ENCODE measurements at regions not wholly inside any gene's neighbourhood (a gene's known extent, or its start where the extent isn't known, plus 50 kb on each side); places are given as distances from the start of the nearest gene placed in this dataset.
"Not testable (repeated sequence)": the region's sequence is repeated elsewhere in the genome, so short reads cannot be mapped to it uniquely, and the experiment has no call there.

DNA sequence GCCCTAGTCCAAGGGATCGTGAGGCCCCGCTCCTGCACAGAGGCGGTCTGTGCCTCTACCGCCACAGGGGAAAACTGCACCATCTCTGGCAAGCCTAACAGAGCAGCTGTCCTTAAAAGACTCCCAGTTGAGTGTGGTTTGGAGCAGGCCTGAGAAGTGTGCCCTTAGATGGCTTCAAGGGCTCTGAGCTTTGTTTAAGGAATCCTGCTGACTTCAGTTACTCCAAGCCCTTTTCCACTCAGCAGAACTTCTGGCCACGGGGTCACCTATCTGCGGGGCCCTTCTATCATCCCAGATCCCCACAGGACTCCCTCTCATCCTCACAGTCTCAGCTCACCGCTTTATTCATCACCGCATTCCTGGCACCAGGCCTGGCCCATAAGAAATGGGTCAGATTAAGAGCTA lies 131.5 kb downstream of the CCDC74A start:
- H3K9me3 ChIP-seq (replicated peaks; ENCODE audit: insufficient read depth, low read length), result no peaks in the 10 kb centered on the region

GRCh38 chr2:131661101-131661782 lies 133.6 kb downstream of the CCDC74A start:
- not testable (repeated sequence) for H3K4me1 ChIP-seq (ENCODE audit: low read length); H2AFZ ChIP-seq (ENCODE audit: low read length); H3K79me2 ChIP-seq (ENCODE audit: low read length); H4K20me1 ChIP-seq (ENCODE audit: insufficient read depth, low read length); H3K9me3 ChIP-seq (replicated peaks; ENCODE audit: insufficient read depth, low read length); DNase-seq; H3K36me3 ChIP-seq (replicated peaks; ENCODE audit: insufficient read depth, low read length); H3K4me3 ChIP-seq (ENCODE audit: low read length); H3K4me2 ChIP-seq (ENCODE audit: low read depth, low read length); H3K9me2 ChIP-seq (replicated peaks; ENCODE audit: insufficient read depth, low read length); H3K27ac ChIP-seq (ENCODE audit: low read length); H3F3A ChIP-seq (ENCODE audit: insufficient read depth, low read length); H3K27me3 ChIP-seq (replicated peaks; ENCODE audit: insufficient read depth, low read length); H3K9ac ChIP-seq (ENCODE audit: low read length)

More for the DNA sequence above, 131.5 kb downstream of the CCDC74A start:
- Histone ChIP-seq H3K27ac (ENCODE audit: low read length) (no peak overlapping the region), H3K27me3 (replicated peaks; ENCODE audit: insufficient read depth, low read length) (no peaks in the 10 kb centered on the region), H3K9me2 (replicated peaks; ENCODE audit: insufficient read depth, low read length) (no peaks in the 10 kb centered on the region), H3K36me3 (replicated peaks; ENCODE audit: insufficient read depth, low read length) (no peaks in the 10 kb centered on the region), H3K79me2 (ENCODE audit: low read length) (no peaks in the 10 kb centered on the region), H3F3A (ENCODE audit: insufficient read depth, low read length) (no peaks in the 10 kb centered on the region), H3K4me3 (ENCODE audit: low read length) (no peak overlapping the region), H3K9ac (ENCODE audit: low read length) (no peak overlapping the region), H3K4me2 (ENCODE audit: low read depth, low read length) (no peak overlapping the region), H2AFZ (ENCODE audit: low read length) (no peak overlapping the region), H4K20me1 (ENCODE audit: insufficient read depth, low read length) (no peaks in the 10 kb centered on the region), H3K4me1 (ENCODE audit: low read length) (no peaks in the 10 kb centered on the region)
- TF ChIP-seq CTCF (IDR thresholded peaks at IDR 0.05; ENCODE audit: low read length) (no peak), EZH2 (optimal IDR thresholded peaks at IDR 0.05; ENCODE audit: low read depth, low read length) (no peak), EZH2phosphoT487 (IDR thresholded peaks at IDR 0.05; ENCODE audit: low read length) (no peak)
- DNase-seq, result no peak

- not testable (repeated sequence) for H3K9me2 ChIP-seq (replicated peaks; ENCODE audit: insufficient read depth, low read length); H3K9me3 ChIP-seq (replicated peaks; ENCODE audit: insufficient read depth, low read length); DNase-seq
Observed at GRCh38 chr2:131661884-131662535, 134.3 kb downstream of the CCDC74A start.

DNA sequence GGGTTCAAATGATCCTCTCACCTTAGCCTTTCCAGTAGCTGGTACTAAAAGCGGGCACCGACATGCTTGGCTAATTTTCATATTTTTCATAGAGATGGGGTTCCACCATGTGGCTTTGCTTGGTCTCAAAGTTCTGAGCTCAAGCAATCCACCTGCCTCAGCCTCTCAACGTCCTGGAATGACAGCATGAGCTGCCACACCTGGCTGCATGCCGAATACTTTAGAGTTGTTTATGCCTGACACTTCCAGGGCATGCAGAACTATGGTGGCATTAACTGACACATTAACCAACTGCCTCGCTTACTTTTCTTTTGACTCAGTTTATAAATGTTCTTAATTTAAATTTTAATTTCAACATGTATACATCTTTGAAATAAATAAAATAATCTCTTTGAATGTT lies 135.8 kb downstream of the CCDC74A start:
- not testable (repeated sequence) for H3K4me2 ChIP-seq (ENCODE audit: low read depth, low read length); H3F3A ChIP-seq (ENCODE audit: insufficient read depth, low read length); H3K9me2 ChIP-seq (replicated peaks; ENCODE audit: insufficient read depth, low read length); H3K27ac ChIP-seq (ENCODE audit: low read length); H3K27me3 ChIP-seq (replicated peaks; ENCODE audit: insufficient read depth, low read length); H3K79me2 ChIP-seq (ENCODE audit: low read length); H3K9ac ChIP-seq (ENCODE audit: low read length); DNase-seq; H4K20me1 ChIP-seq (ENCODE audit: insufficient read depth, low read length); H3K4me3 ChIP-seq (ENCODE audit: low read length); H3K4me1 ChIP-seq (ENCODE audit: low read length); H3K9me3 ChIP-seq (replicated peaks; ENCODE audit: insufficient read depth, low read length); H3K36me3 ChIP-seq (replicated peaks; ENCODE audit: insufficient read depth, low read length); H2AFZ ChIP-seq (ENCODE audit: low read length)

More at GRCh38 chr2:131661884-131662535, 134.3 kb downstream of the CCDC74A start:
- not testable (repeated sequence) for H3K27me3 ChIP-seq (replicated peaks; ENCODE audit: insufficient read depth, low read length); H3K9ac ChIP-seq (ENCODE audit: low read length); H3K36me3 ChIP-seq (replicated peaks; ENCODE audit: insufficient read depth, low read length); H3K79me2 ChIP-seq (ENCODE audit: low read length); H3K4me1 ChIP-seq (ENCODE audit: low read length); H2AFZ ChIP-seq (ENCODE audit: low read length); H3K4me3 ChIP-seq (ENCODE audit: low read length); H3K27ac ChIP-seq (ENCODE audit: low read length); H4K20me1 ChIP-seq (ENCODE audit: insufficient read depth, low read length); H3F3A ChIP-seq (ENCODE audit: insufficient read depth, low read length); H3K4me2 ChIP-seq (ENCODE audit: low read depth, low read length)

- H3K27me3 ChIP-seq (replicated peaks; ENCODE audit: insufficient read depth, low read length); H2AFZ ChIP-seq (ENCODE audit: low read length); DNase-seq; H3K4me3 ChIP-seq (ENCODE audit: low read length); H3K9ac ChIP-seq (ENCODE audit: low read length); H3K79me2 ChIP-seq (ENCODE audit: low read length); H3K4me1 ChIP-seq (ENCODE audit: low read length); H3K36me3 ChIP-seq (replicated peaks; ENCODE audit: insufficient read depth, low read length); H4K20me1 ChIP-seq (ENCODE audit: insufficient read depth, low read length); H3K27ac ChIP-seq (ENCODE audit: low read length); H3K4me2 ChIP-seq (ENCODE audit: low read depth, low read length); H3K9me3 ChIP-seq (replicated peaks; ENCODE audit: insufficient read depth, low read length); H3K9me2 ChIP-seq (replicated peaks; ENCODE audit: insufficient read depth, low read length); H3F3A ChIP-seq (ENCODE audit: insufficient read depth, low read length): not testable (repeated sequence)
Observed at GRCh38 chr2:131665716-131666115, 138.0 kb downstream of the CCDC74A start.

GRCh38 chr2:131668794-131669540 lies 141.3 kb downstream of the CCDC74A start:
- H3K9ac ChIP-seq (ENCODE audit: low read length); H3K9me3 ChIP-seq (replicated peaks; ENCODE audit: insufficient read depth, low read length); H3K9me2 ChIP-seq (replicated peaks; ENCODE audit: insufficient read depth, low read length); H3K27me3 ChIP-seq (replicated peaks; ENCODE audit: insufficient read depth, low read length); H4K20me1 ChIP-seq (ENCODE audit: insufficient read depth, low read length); H3K79me2 ChIP-seq (ENCODE audit: low read length); H3K4me1 ChIP-seq (ENCODE audit: low read length); H3K4me3 ChIP-seq (ENCODE audit: low read length); H3F3A ChIP-seq (ENCODE audit: insufficient read depth, low read length); H3K4me2 ChIP-seq (ENCODE audit: low read depth, low read length); H3K36me3 ChIP-seq (replicated peaks; ENCODE audit: insufficient read depth, low read length): not testable (repeated sequence)
- H2AFZ ChIP-seq (ENCODE audit: low read length), result 0 out of 2 replicates have a peak overlapping the region, but pooled peaks have one; percentile 30
- peak; percentile 28 for DNase-seq
- H3K27ac ChIP-seq (ENCODE audit: low read length), result peak overlapping the region; percentile 42; the same call in 1 of the 2 replicates

Data from MM.1S (cell line).